HG03280 (cell line): ENCODE measurements at regions not wholly inside any gene's neighbourhood (a gene's known extent, or its start where the extent isn't known, plus 50 kb on each side); places are given as distances from the start of the nearest gene placed in this dataset.
"Not testable (repeated sequence)": the region's sequence is repeated elsewhere in the genome, so short reads cannot be mapped to it uniquely, and the experiment has no call there.

Source experiments
- ATAC-seq: cut with Tn5 transposase; IDR thresholded peaks from one replicate; pipeline ENCODE4 v1.9.1; 2021; ENCODE audit warnings: mild to moderate bottlenecking, moderate library complexity; ENCODE audit not compliant: unreplicated experiment

GRCh38 chr14:43135877-43136411 lies 1371.1 kb downstream of the FSCB start:
- no peak for ATAC-seq

- ATAC-seq: no peak
Observed at GRCh38 chr14:43132441-43132840, 1374.6 kb downstream of the FSCB start.

- ATAC-seq: not testable (repeated sequence)
Observed at GRCh38 chr14:43128429-43128828, 1378.7 kb downstream of the FSCB start.

GRCh38 chr14:43127874-43128273 lies 1379.2 kb downstream of the FSCB start:
- ATAC-seq: not testable (repeated sequence)

GRCh38 chr14:43123544-43123943 lies 1383.5 kb downstream of the FSCB start:
- no peak for ATAC-seq

- no peak for ATAC-seq
Observed at GRCh38 chr14:43119672-43120071, 1387.4 kb downstream of the FSCB start.

- ATAC-seq: no peak
Observed at GRCh38 chr14:43116341-43116740, 1390.7 kb downstream of the FSCB start.

- ATAC-seq: no peak
Observed at GRCh38 chr14:43105305-43105704, 1401.8 kb downstream of the FSCB start.

- ATAC-seq: no peak
Observed at GRCh38 chr14:43090380-43090779, 1416.7 kb downstream of the FSCB start.

- no peak for ATAC-seq
Observed at GRCh38 chr14:43087666-43088065, 1419.4 kb downstream of the FSCB start.

GRCh38 chr14:43085819-43086218 lies 1421.3 kb downstream of the FSCB start:
- no peak for ATAC-seq

- not testable (repeated sequence) for ATAC-seq
Observed at GRCh38 chr14:43067372-43067771, 1439.7 kb downstream of the FSCB start.

- ATAC-seq: no peak
Observed at GRCh38 chr14:43056106-43056505, 1449.4 kb downstream of the LRFN5 start.

- ATAC-seq: no peak
Observed at GRCh38 chr14:43052897-43053296, 1446.2 kb downstream of the LRFN5 start.

- ATAC-seq: no peak
Observed at GRCh38 chr14:43043850-43044249, 1437.2 kb downstream of the LRFN5 start.

- no peak for ATAC-seq
Observed at GRCh38 chr14:43042408-43042807, 1435.7 kb downstream of the LRFN5 start.

- ATAC-seq: no peak
Observed at GRCh38 chr14:43041976-43042375, 1435.3 kb downstream of the LRFN5 start.

- ATAC-seq: no peak
Observed at GRCh38 chr14:43041207-43041606, 1434.5 kb downstream of the LRFN5 start.

- ATAC-seq: no peak
Observed at GRCh38 chr14:43039881-43040280, 1433.2 kb downstream of the LRFN5 start.

GRCh38 chr14:43031598-43031997 lies 1424.9 kb downstream of the LRFN5 start:
- no peak for ATAC-seq

GRCh38 chr14:43022094-43022800 lies 1415.6 kb downstream of the LRFN5 start:
- ATAC-seq: no peak

GRCh38 chr14:43019826-43020225 lies 1413.2 kb downstream of the LRFN5 start:
- ATAC-seq: no peak

- no peak for ATAC-seq
Observed at GRCh38 chr14:43014338-43014737, 1407.7 kb downstream of the LRFN5 start.
